ENCODE measurements at regions not wholly inside any gene's neighbourhood (a gene's known extent, or its start where the extent isn't known, plus 50 kb on each side); places are given as distances from the start of the nearest gene placed in this dataset.

GRCh38 chr3:194755671-194756459 lies 70.2 kb downstream of the FAM43A start:
- no peak overlapping the region for H3K9ac ChIP-seq (ENCODE audit: low read depth, low read length, poor library complexity, severe bottlenecking)
- H3K79me2 ChIP-seq (ENCODE audit: insufficient read depth, low read length) = no peaks in the 10 kb centered on the region
- H3K27me3 ChIP-seq (ENCODE audit: insufficient read depth, low read length, poor library complexity, severe bottlenecking) = no peaks in the 10 kb centered on the region
- H3K4me1 ChIP-seq (ENCODE audit: insufficient read depth, low read length, poor library complexity, severe bottlenecking) = no peaks in the 10 kb centered on the region
- no peaks in the 10 kb centered on the region for H3K9me3 ChIP-seq (ENCODE audit: insufficient read depth, low read depth, low read length)
- H3K4me2 ChIP-seq (ENCODE audit: low read depth, low read length, poor library complexity, severe bottlenecking) = no peak overlapping the region
- no peak for TF ChIP-seq EZH2phosphoT487 (IDR thresholded peaks at IDR 0.05; ENCODE audit: borderline replicate concordance)
- TF ChIP-seq CTCF (conservative IDR thresholded peaks at IDR 0.05; ENCODE audit: low read length) = no peak
- no peak overlapping the region for H3K4me3 ChIP-seq (ENCODE audit: low read length, poor library complexity, severe bottlenecking)
- no peak overlapping the region for H2AFZ ChIP-seq (ENCODE audit: low read length)
- H3K36me3 ChIP-seq (ENCODE audit: insufficient read depth, low read length) = no peaks in the 10 kb centered on the region
- no peaks in the 10 kb centered on the region for H3K9me2 ChIP-seq (replicated peaks; ENCODE audit: low read depth, low read length)
- no peaks in the 10 kb centered on the region for H4K20me1 ChIP-seq (ENCODE audit: insufficient read depth, low read length, poor library complexity, severe bottlenecking)
- H3F3A ChIP-seq (ENCODE audit: low read depth) = no peaks in the 10 kb centered on the region

- Histone ChIP-seq H2AFZ (ENCODE audit: low read length) (no peak overlapping the region), H3K4me3 (ENCODE audit: low read length, poor library complexity, severe bottlenecking) (no peak overlapping the region), H3K36me3 (ENCODE audit: insufficient read depth, low read length) (no peaks in the 10 kb centered on the region), H3K4me1 (ENCODE audit: insufficient read depth, low read length, poor library complexity, severe bottlenecking) (no peaks in the 10 kb centered on the region), H3K9me2 (replicated peaks; ENCODE audit: low read depth, low read length) (no peaks in the 10 kb centered on the region), H4K20me1 (ENCODE audit: insufficient read depth, low read length, poor library complexity, severe bottlenecking) (no peaks in the 10 kb centered on the region), H3K79me2 (ENCODE audit: insufficient read depth, low read length) (no peaks in the 10 kb centered on the region), H3K27me3 (ENCODE audit: insufficient read depth, low read length, poor library complexity, severe bottlenecking) (no peaks in the 10 kb centered on the region), H3K4me2 (ENCODE audit: low read depth, low read length, poor library complexity, severe bottlenecking) (no peak overlapping the region), H3K9ac (ENCODE audit: low read depth, low read length, poor library complexity, severe bottlenecking) (no peak overlapping the region), H3K9me3 (ENCODE audit: insufficient read depth, low read depth, low read length) (no peaks in the 10 kb centered on the region), H3F3A (ENCODE audit: low read depth) (no peaks in the 10 kb centered on the region)
- TF ChIP-seq EZH2phosphoT487 (IDR thresholded peaks at IDR 0.05; ENCODE audit: borderline replicate concordance) (no peak), CTCF (conservative IDR thresholded peaks at IDR 0.05; ENCODE audit: low read length) (no peak)
Measured at GRCh38 chr3:194756460-194756779, 70.7 kb downstream of the FAM43A start.

GRCh38 chr3:194756791-194757325 lies 71.2 kb downstream of the FAM43A start:
- Histone ChIP-seq H3K9me3 (ENCODE audit: insufficient read depth, low read depth, low read length) (no peaks in the 10 kb centered on the region), H3K9me2 (replicated peaks; ENCODE audit: low read depth, low read length) (no peaks in the 10 kb centered on the region), H2AFZ (ENCODE audit: low read length) (no peak overlapping the region), H3K27me3 (ENCODE audit: insufficient read depth, low read length, poor library complexity, severe bottlenecking) (no peaks in the 10 kb centered on the region), H3K4me2 (ENCODE audit: low read depth, low read length, poor library complexity, severe bottlenecking) (no peak overlapping the region), H3K79me2 (ENCODE audit: insufficient read depth, low read length) (no peaks in the 10 kb centered on the region), H3K4me3 (ENCODE audit: low read length, poor library complexity, severe bottlenecking) (no peak overlapping the region), H3K9ac (ENCODE audit: low read depth, low read length, poor library complexity, severe bottlenecking) (no peak overlapping the region), H3F3A (ENCODE audit: low read depth) (no peaks in the 10 kb centered on the region), H3K4me1 (ENCODE audit: insufficient read depth, low read length, poor library complexity, severe bottlenecking) (no peaks in the 10 kb centered on the region), H3K36me3 (ENCODE audit: insufficient read depth, low read length) (no peaks in the 10 kb centered on the region), H4K20me1 (ENCODE audit: insufficient read depth, low read length, poor library complexity, severe bottlenecking) (no peaks in the 10 kb centered on the region)
- TF ChIP-seq CTCF (conservative IDR thresholded peaks at IDR 0.05; ENCODE audit: low read length) (no peak), EZH2phosphoT487 (IDR thresholded peaks at IDR 0.05; ENCODE audit: borderline replicate concordance) (no peak)

Measured in Loucy (cell line).